HCT116 (cell line): ENCODE measurements at regions not wholly inside any gene's neighbourhood (a gene's known extent, or its start where the extent isn't known, plus 50 kb on each side); places are given as distances from the start of the nearest gene placed in this dataset.

Experiments
- ATAC-seq: fragments of 200-7000 bp; cut with Tn5 transposase; 2 replicates; pipeline ENCODE4 v1.9.1; 2020; ENCODE audit warnings: mild to moderate bottlenecking, moderate library complexity
- BruUV-seq: library from RNA; stranded (reverse); fragments of 400-500 nt; replicated peaks from 2 replicates; lab custom pipeline; 2021; lab: Mats Ljungman, UMichigan
- CTCF ChIA-PET: fragments of 300-600 bp; sonication (Branson Sonifier 250); formaldehyde crosslinking; loops from one replicate; lab custom pipeline; 2021; ENCODE audit warnings: antibody characterized with exemption; lab: Charles Lee
- POLR2A ChIA-PET: fragments of 300-600, 350-600 bp; sonication (Branson Sonifier 250); formaldehyde crosslinking; loops from one replicate; lab custom pipeline; 2021; ENCODE audit warnings: antibody characterized with exemption; lab: Charles Lee
- RAD21 ChIA-PET, 2 experiments: fragments of 300-600 bp; sonication (Branson Sonifier 250); formaldehyde crosslinking; loops; one replicate each; lab custom pipeline; 2023; ENCODE audit warnings: low total read pairs in 2 of 2; ENCODE audit not compliant: uncharacterized antibody in 2 of 2, unreplicated experiment in 2 of 2, low non-redundant PET in 1 of 2; lab: Charles Lee
- DNase-seq: peaks from one replicate; pipeline ENCODE4 v3.0.0-alpha.2; 2010; ENCODE audit warnings: low read depth, low spot score
- H2AFZ ChIP-seq: fragments of 200-600 bp; shearing (Covaris generic), sonication (generic); 2 replicates; pipeline ENCODE4 v1.6.1; 2017; ENCODE audit warnings: low read depth, mixed run types, mixed read lengths, antibody characterized with exemption, low read length; ENCODE audit not compliant: poor library complexity, severe bottlenecking
- H3K27ac ChIP-seq: 2 replicates; pipeline ENCODE4 v1.5.1; 2012; ENCODE audit warnings: low read depth, low read length
- H3K27me3 ChIP-seq: fragments of 200-600 bp; sonication (generic); 2 replicates; pipeline ENCODE4 v1.6.1; 2016; ENCODE audit warnings: mixed run types, low read length, mixed read lengths; ENCODE audit not compliant: insufficient read depth
- H3K36me3 ChIP-seq, 2 experiments: fragments of 200-500 bp in 1 of 2; fragments of 200-600 bp in 1 of 2; sonication (Bioruptor generic) in 1 of 2; sonication (generic) in 1 of 2; 2 replicates each; pipeline versions ENCODE4 v1.5.1 to v1.6.1; 2014 to 2016; ENCODE audit warnings: low read length in 2 of 2, inconsistent platforms in 1 of 2, mixed read lengths in 1 of 2, mixed run types in 1 of 2; ENCODE audit not compliant: insufficient read depth in 2 of 2, control insufficient read depth in 1 of 2
- H3K4me1 ChIP-seq, 2 experiments: fragments of 200-600 bp in 1 of 2; sonication (generic) in 1 of 2; 2 replicates each; pipeline versions ENCODE4 v1.5.1 to v1.6.1; 2012 to 2017; ENCODE audit warnings: low read length in 2 of 2, inconsistent platforms in 1 of 2, mild to moderate bottlenecking in 1 of 2, mixed read lengths in 1 of 2, mixed run types in 1 of 2, moderate library complexity in 1 of 2; ENCODE audit not compliant: insufficient read depth in 2 of 2, control insufficient read depth in 1 of 2
- H3K4me2 ChIP-seq: fragments of 200-600 bp; sonication (generic); 2 replicates; pipeline ENCODE4 v1.6.1; 2017; ENCODE audit warnings: mixed run types, low read length, mixed read lengths
- H3K4me3 ChIP-seq, 2 experiments: fragments of 200-600 bp in 1 of 2; sonication (generic) in 1 of 2; replicated peaks in 1 of 2; 2 replicates each; pipeline ENCODE4 v1.5.1; 2011 to 2016; ENCODE audit warnings: low read length in 2 of 2, control low read depth in 1 of 2, low read depth in 1 of 2, mild to moderate bottlenecking in 1 of 2, mixed read lengths in 1 of 2, mixed run types in 1 of 2
- H3K79me2 ChIP-seq: fragments of 200-600 bp; sonication (generic); 2 replicates; pipeline ENCODE4 v1.6.1; 2017; ENCODE audit warnings: mild to moderate bottlenecking, mixed run types, low read length, moderate library complexity, mixed read lengths; ENCODE audit not compliant: insufficient read depth
- H3K9ac ChIP-seq: fragments of 200-600 bp; sonication (generic); 2 replicates; pipeline ENCODE4 v1.6.1; 2016; ENCODE audit warnings: low read length, mixed read lengths
- H3K9me2 ChIP-seq: fragments of 200-600 bp; sonication (generic), shearing (Covaris generic); 2 replicates; pipeline ENCODE4 v1.6.1; 2017; ENCODE audit warnings: mixed run types, mild to moderate bottlenecking, moderate library complexity; ENCODE audit not compliant: insufficient read depth
- H3K9me3 ChIP-seq, 2 experiments: fragments of 200-500 bp in 1 of 2; fragments of 200-600 bp in 1 of 2; sonication (Bioruptor generic) in 1 of 2; sonication (generic) in 1 of 2; 2 replicates each; pipeline ENCODE4 v1.6.1; 2014 to 2017; ENCODE audit warnings: low read length in 2 of 2, mixed read lengths in 2 of 2, inconsistent platforms in 1 of 2, low read depth in 1 of 2, mild to moderate bottlenecking in 1 of 2, mixed run types in 1 of 2, moderate library complexity in 1 of 2; ENCODE audit not compliant: control insufficient read depth in 1 of 2, insufficient read depth in 1 of 2
- H4K20me1 ChIP-seq: fragments of 200-600 bp; sonication (generic), shearing (Covaris generic); 2 replicates; pipeline ENCODE4 v1.6.1; 2017; ENCODE audit warnings: mixed run types, mild to moderate bottlenecking, moderate library complexity; ENCODE audit not compliant: insufficient read depth
- EGR1 ChIP-seq: IDR thresholded peaks from 2 replicates; pipeline ENCODE4 v1.6.1; 2012; ENCODE audit warnings: low read depth
- EZH2 ChIP-seq: fragments of 200-600 bp; sonication (generic); IDR thresholded peaks from 2 replicates; pipeline ENCODE4 v1.6.1; 2017; ENCODE audit warnings: antibody characterized with exemption, mixed run types
- EZH2phosphoT487 ChIP-seq: fragments of 200-600 bp; IDR thresholded peaks from 2 replicates; pipeline ENCODE4 v1.6.1; 2018; ENCODE audit warnings: antibody characterized with exemption, borderline replicate concordance
- FOSL1 ChIP-seq: IDR thresholded peaks from 2 replicates; pipeline ENCODE4 v1.6.1; 2012; ENCODE audit warnings: low read depth
- JUND ChIP-seq: IDR thresholded peaks from 2 replicates; pipeline ENCODE4 v1.6.1; 2012
- POLR2A ChIP-seq: IDR thresholded peaks from 2 replicates; pipeline ENCODE4 v1.7.0; 2011; ENCODE audit warnings: borderline replicate concordance; ENCODE audit not compliant: insufficient read depth, insufficient read length; ENCODE audit errors: extremely low read depth
- POLR2AphosphoS5 ChIP-seq: IDR thresholded peaks from 2 replicates; pipeline ENCODE4 v1.6.1; 2011; ENCODE audit warnings: mild to moderate bottlenecking, low read depth, low read length, moderate library complexity
- RAD21 ChIP-seq: IDR thresholded peaks from 2 replicates; pipeline ENCODE4 v1.6.1; 2012; ENCODE audit warnings: low read depth, mild to moderate bottlenecking
- SRF ChIP-seq: IDR thresholded peaks from 2 replicates; pipeline ENCODE4 v1.6.1; 2012; ENCODE audit warnings: low read depth
- TCF7L2 ChIP-seq: IDR thresholded peaks from 2 replicates; pipeline ENCODE4 v1.7.0; 2011; ENCODE audit warnings: borderline replicate concordance, inconsistent platforms; ENCODE audit not compliant: insufficient read depth, insufficient read length; ENCODE audit errors: extremely low read depth
- YY1 ChIP-seq: IDR thresholded peaks from 2 replicates; pipeline ENCODE4 v1.6.1; 2011; ENCODE audit warnings: low read length, low read depth, moderate library complexity, mild to moderate bottlenecking; ENCODE audit not compliant: insufficient replicate concordance; ENCODE audit errors: extremely low read depth
- ZNF274 ChIP-seq: fragments of 200-500 bp; sonication (Bioruptor generic); IDR thresholded peaks from 2 replicates; pipeline ENCODE4 v1.6.1; 2014; ENCODE audit warnings: mild to moderate bottlenecking, low read depth, low read length, inconsistent platforms
- intact Hi-C: fragments of 100-400 bp; cut with micrococcal nuclease; formaldehyde crosslinking; loops from 2 replicates; pipeline ENCODE4 v1.10.0; 2022
- TF ChIP-seq, protein P1 (sequence below), 3 experiments: fragments of 200-600 bp in 1 of 3; sonication (generic) in 1 of 3; IDR thresholded peaks in 2 of 3; conservative IDR thresholded peaks in 1 of 3; 2 replicates each; pipeline ENCODE4 v1.5.1; 2012 to 2017; ENCODE audit warnings: low read depth in 2 of 3, low read length in 2 of 3, antibody characterized with exemption in 1 of 3, borderline replicate concordance in 1 of 3, control low read depth in 1 of 3, mild to moderate bottlenecking in 1 of 3, mixed read lengths in 1 of 3, mixed run types in 1 of 3, moderate library complexity in 1 of 3; ENCODE audit not compliant: insufficient read depth in 1 of 3
- TF ChIP-seq, protein P2 (sequence below): IDR thresholded peaks from 2 replicates; pipeline ENCODE4 v1.6.1; 2012
- TF ChIP-seq, protein P3 (sequence below): IDR thresholded peaks from 2 replicates; pipeline ENCODE4 v1.6.1; 2012

DNA sequence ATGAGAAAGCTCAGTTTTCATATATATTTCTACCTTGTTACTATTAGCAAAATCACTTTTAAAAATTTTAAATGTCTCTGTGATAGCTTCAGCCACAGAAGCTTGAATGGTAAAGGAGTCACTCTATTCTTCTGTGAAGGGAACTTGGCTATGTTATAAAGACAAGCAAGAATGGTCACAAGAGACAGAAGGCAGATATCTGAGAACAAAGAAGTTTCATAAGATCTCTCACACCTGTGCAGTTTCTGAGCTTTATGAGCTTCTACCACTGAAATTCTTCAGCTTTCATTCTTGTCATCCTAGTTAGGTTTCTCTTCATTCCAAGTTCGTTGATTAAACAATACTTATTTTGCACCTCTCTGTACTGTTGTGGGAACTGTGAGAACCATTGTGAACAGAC, 853.4 kb downstream of the IGSF11 start:
- H3K27me3 ChIP-seq: no peaks in the 10 kb centered on the region
- intact Hi-C loops: no loop called here
- ATAC-seq (no peak), DNase-seq (no peak)
- H2AFZ ChIP-seq: no peak overlapping the region
- no peaks in the 10 kb centered on the region for H3K36me3 ChIP-seq
- no peak overlapping the region for H3K4me2 ChIP-seq
- no peaks in the 10 kb centered on the region for H3K9me2 ChIP-seq
- RAD21 ChIA-PET: no interaction called here
- H3K4me1 ChIP-seq: no peaks in the 10 kb centered on the region
- H3K79me2 ChIP-seq: no peaks in the 10 kb centered on the region
- H3K27ac ChIP-seq: no peak overlapping the region
- CTCF ChIA-PET: no interaction called here
- TF ChIP-seq EZH2phosphoT487 (no peak), POLR2AphosphoS5 (no peak), YY1 (no peak), FOSL1 (no peak), TCF7L2 (no peak), EGR1 (no peak), POLR2A (no peak), JUND (no peak), RAD21 (no peak), SRF (no peak), EZH2 (no peak), ZNF274 (no peak)
- TF ChIP-seq, protein P1, sequence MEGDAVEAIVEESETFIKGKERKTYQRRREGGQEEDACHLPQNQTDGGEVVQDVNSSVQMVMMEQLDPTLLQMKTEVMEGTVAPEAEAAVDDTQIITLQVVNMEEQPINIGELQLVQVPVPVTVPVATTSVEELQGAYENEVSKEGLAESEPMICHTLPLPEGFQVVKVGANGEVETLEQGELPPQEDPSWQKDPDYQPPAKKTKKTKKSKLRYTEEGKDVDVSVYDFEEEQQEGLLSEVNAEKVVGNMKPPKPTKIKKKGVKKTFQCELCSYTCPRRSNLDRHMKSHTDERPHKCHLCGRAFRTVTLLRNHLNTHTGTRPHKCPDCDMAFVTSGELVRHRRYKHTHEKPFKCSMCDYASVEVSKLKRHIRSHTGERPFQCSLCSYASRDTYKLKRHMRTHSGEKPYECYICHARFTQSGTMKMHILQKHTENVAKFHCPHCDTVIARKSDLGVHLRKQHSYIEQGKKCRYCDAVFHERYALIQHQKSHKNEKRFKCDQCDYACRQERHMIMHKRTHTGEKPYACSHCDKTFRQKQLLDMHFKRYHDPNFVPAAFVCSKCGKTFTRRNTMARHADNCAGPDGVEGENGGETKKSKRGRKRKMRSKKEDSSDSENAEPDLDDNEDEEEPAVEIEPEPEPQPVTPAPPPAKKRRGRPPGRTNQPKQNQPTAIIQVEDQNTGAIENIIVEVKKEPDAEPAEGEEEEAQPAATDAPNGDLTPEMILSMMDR (IDR thresholded peaks at IDR 0.05 in 2 of 3, conservative IDR thresholded peaks at IDR 0.05 in 1 of 3; ENCODE audit: borderline replicate concordance in 1 of 3, insufficient read depth in 1 of 3, low read depth in 2 of 3, low read length in 2 of 3): no peak
- TF ChIP-seq, protein P2, sequence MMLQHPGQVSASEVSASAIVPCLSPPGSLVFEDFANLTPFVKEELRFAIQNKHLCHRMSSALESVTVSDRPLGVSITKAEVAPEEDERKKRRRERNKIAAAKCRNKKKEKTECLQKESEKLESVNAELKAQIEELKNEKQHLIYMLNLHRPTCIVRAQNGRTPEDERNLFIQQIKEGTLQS: no peak
- TF ChIP-seq, protein P3, sequence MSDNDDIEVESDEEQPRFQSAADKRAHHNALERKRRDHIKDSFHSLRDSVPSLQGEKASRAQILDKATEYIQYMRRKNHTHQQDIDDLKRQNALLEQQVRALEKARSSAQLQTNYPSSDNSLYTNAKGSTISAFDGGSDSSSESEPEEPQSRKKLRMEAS: no peak
- H3K9ac ChIP-seq: no peak overlapping the region
- POLR2A ChIA-PET: no interaction called here
- H3K9me3 ChIP-seq: no peaks in the 10 kb centered on the region
- H4K20me1 ChIP-seq: no peaks in the 10 kb centered on the region
- BruUV-seq: no TSS peak
- no peak overlapping the region for H3K4me3 ChIP-seq
